ENCODE measurements at regions not wholly inside any gene's neighbourhood (a gene's known extent, or its start where the extent isn't known, plus 50 kb on each side); places are given as distances from the start of the nearest gene placed in this dataset.

DNA sequence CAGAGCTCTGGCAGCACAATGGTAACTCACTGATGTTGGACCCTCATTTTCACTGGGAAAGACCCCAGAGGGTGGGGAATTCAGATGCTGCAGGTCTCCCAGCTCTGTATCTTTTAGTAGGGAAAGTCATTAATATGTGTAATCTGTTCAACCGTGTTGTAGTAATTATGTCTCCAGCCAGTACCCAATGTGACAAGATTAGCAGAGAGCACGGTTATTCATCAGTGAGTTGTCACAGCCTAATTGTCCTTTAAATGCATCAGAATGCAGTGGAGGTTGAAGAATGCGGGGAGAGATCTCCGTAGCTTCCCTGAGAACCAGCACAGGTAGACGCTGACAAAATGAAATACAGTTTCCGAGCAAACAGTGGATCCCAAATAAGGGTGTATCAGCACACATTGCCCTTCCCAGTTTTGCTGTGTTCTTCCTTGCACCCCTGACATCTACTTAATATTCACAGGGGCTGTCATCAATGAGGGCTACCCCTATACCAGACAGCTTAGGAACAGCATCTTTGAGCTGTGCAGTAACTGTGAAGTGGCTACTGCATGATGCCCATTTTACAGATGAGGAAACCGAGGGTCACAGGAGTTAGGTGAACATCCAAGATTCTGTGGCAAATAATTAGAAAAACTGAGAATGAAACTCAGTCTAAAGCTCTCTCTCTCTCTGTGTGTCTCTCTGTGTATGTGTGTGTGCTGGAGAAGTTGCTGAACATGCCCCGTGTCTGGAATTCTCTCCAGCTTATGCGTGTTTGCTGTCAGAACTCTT, 430.4 kb upstream of the HS6ST1 start:
- no peaks in the 10 kb centered on the region for H3K27me3 ChIP-seq
- no peak overlapping the region for H3K4me3 ChIP-seq
- no peak overlapping the region for H3K27ac ChIP-seq
- TF ChIP-seq, protein P1, sequence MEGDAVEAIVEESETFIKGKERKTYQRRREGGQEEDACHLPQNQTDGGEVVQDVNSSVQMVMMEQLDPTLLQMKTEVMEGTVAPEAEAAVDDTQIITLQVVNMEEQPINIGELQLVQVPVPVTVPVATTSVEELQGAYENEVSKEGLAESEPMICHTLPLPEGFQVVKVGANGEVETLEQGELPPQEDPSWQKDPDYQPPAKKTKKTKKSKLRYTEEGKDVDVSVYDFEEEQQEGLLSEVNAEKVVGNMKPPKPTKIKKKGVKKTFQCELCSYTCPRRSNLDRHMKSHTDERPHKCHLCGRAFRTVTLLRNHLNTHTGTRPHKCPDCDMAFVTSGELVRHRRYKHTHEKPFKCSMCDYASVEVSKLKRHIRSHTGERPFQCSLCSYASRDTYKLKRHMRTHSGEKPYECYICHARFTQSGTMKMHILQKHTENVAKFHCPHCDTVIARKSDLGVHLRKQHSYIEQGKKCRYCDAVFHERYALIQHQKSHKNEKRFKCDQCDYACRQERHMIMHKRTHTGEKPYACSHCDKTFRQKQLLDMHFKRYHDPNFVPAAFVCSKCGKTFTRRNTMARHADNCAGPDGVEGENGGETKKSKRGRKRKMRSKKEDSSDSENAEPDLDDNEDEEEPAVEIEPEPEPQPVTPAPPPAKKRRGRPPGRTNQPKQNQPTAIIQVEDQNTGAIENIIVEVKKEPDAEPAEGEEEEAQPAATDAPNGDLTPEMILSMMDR (IDR thresholded peaks at IDR 0.05): no peak
- no peak for TF ChIP-seq POLR2A (IDR thresholded peaks at IDR 0.05)
- no peaks in the 10 kb centered on the region for H3K9me3 ChIP-seq
- no peaks in the 10 kb centered on the region for H3K4me1 ChIP-seq
- H3K36me3 ChIP-seq: no peaks in the 10 kb centered on the region
- no peak for DNase-seq

GRCh38 chr2:128750328-128751165, 431.9 kb upstream of the HS6ST1 start:
- DNase-seq: no peak
- Histone ChIP-seq H3K4me3 (no peak overlapping the region), H3K36me3 (no peaks in the 10 kb centered on the region), H3K27me3 (no peaks in the 10 kb centered on the region), H3K9me3 (no peaks in the 10 kb centered on the region), H3K4me1 (peaks cover 0 to 2% (median 0%) of the 10 kb centered on the region in 4 donors), H3K27ac (no peak overlapping the region)
- TF ChIP-seq, protein P1 (IDR thresholded peaks at IDR 0.05): no peak
- no peak for TF ChIP-seq POLR2A (IDR thresholded peaks at IDR 0.05)

GRCh38 chr2:128751746-128752145, 433.1 kb upstream of the HS6ST1 start:
- TF ChIP-seq, protein P1 (IDR thresholded peaks at IDR 0.05): no peak
- TF ChIP-seq POLR2A (IDR thresholded peaks at IDR 0.05): no peak
- Histone ChIP-seq H3K9me3 (no peaks in the 10 kb centered on the region), H3K36me3 (no peaks in the 10 kb centered on the region), H3K4me3 (no peak overlapping the region), H3K4me1 (peaks cover 0 to 4% (median 0%) of the 10 kb centered on the region in 4 donors), H3K27ac (no peak overlapping the region), H3K27me3 (no peaks in the 10 kb centered on the region)
- DNase-seq: no peak

GRCh38 chr2:128752691-128753263, 434.1 kb upstream of the HS6ST1 start:
- TF ChIP-seq POLR2A (IDR thresholded peaks at IDR 0.05): no peak
- TF ChIP-seq, protein P1 (IDR thresholded peaks at IDR 0.05): no peak
- Histone ChIP-seq H3K36me3 (no peaks in the 10 kb centered on the region), H3K27ac (no peak overlapping the region), H3K4me1 (peaks cover 0 to 4% (median 0%) of the 10 kb centered on the region in 4 donors), H3K9me3 (no peaks in the 10 kb centered on the region), H3K27me3 (no peaks in the 10 kb centered on the region), H3K4me3 (no peak overlapping the region)
- no peak for DNase-seq

- Histone ChIP-seq H3K27ac (no peak overlapping the region), H3K36me3 (no peaks in the 10 kb centered on the region), H3K4me1 (peaks cover 0 to 4% (median 0%) of the 10 kb centered on the region in 4 donors), H3K4me3 (no peak overlapping the region), H3K27me3 (no peaks in the 10 kb centered on the region), H3K9me3 (no peaks in the 10 kb centered on the region)
- DNase-seq: no peak
- TF ChIP-seq POLR2A (IDR thresholded peaks at IDR 0.05): no peak
- TF ChIP-seq, protein P1 (IDR thresholded peaks at IDR 0.05): no peak
Measured at GRCh38 chr2:128753321-128753720, 434.7 kb upstream of the HS6ST1 start.

All from Peyer's patch (tissue), 4 donors.